HG03439 (cell line): ENCODE measurements at regions not wholly inside any gene's neighbourhood (a gene's known extent, or its start where the extent isn't known, plus 50 kb on each side); places are given as distances from the start of the nearest gene placed in this dataset.
"Not testable (repeated sequence)": the region's sequence is repeated elsewhere in the genome, so short reads cannot be mapped to it uniquely, and the experiment has no call there.

Experiments used
- ATAC-seq: cut with Tn5 transposase; IDR thresholded peaks from one replicate; pipeline ENCODE4 v1.9.1; 2021; ENCODE audit warnings: mild to moderate bottlenecking, moderate library complexity; ENCODE audit not compliant: unreplicated experiment

- ATAC-seq = not testable (repeated sequence)
These were observed 97.4 kb upstream of the NR5A2 start for GRCh38 chr1:199930067-199930466.

GRCh38 chr1:199931666-199932377, 95.7 kb upstream of the NR5A2 start:
- ATAC-seq = no peak

GRCh38 chr1:199932462-199932861, 95.0 kb upstream of the NR5A2 start:
- no peak for ATAC-seq

- ATAC-seq = no peak
These were observed 91.1 kb upstream of the NR5A2 start for GRCh38 chr1:199936441-199936840.

GRCh38 chr1:199937161-199937560, 90.3 kb upstream of the NR5A2 start:
- no peak for ATAC-seq

- ATAC-seq = no peak
These were observed 89.8 kb upstream of the NR5A2 start for GRCh38 chr1:199937661-199938060.

GRCh38 chr1:199944986-199945385, 82.5 kb upstream of the NR5A2 start:
- ATAC-seq = no peak

- ATAC-seq = no peak
These were observed 81.9 kb upstream of the NR5A2 start for GRCh38 chr1:199945591-199945990.

- ATAC-seq = no peak
These were observed 81.0 kb upstream of the NR5A2 start for GRCh38 chr1:199946305-199947155.

GRCh38 chr1:199948587-199949280, 78.8 kb upstream of the NR5A2 start:
- no peak for ATAC-seq

GRCh38 chr1:199951005-199951404, 76.5 kb upstream of the NR5A2 start:
- not testable (repeated sequence) for ATAC-seq

GRCh38 chr1:199953651-199954050, 73.9 kb upstream of the NR5A2 start:
- no peak for ATAC-seq

GRCh38 chr1:199954699-199955098, 72.8 kb upstream of the NR5A2 start:
- ATAC-seq = no peak

GRCh38 chr1:199955235-199955634, 72.3 kb upstream of the NR5A2 start:
- no peak for ATAC-seq

- ATAC-seq = no peak
These were observed 71.5 kb upstream of the NR5A2 start for GRCh38 chr1:199956005-199956404.

GRCh38 chr1:199959033-199959774, 68.3 kb upstream of the NR5A2 start:
- ATAC-seq = no peak

GRCh38 chr1:199959775-199960110, 67.8 kb upstream of the NR5A2 start:
- ATAC-seq = no peak

- ATAC-seq = no peak
These were observed 57.4 kb upstream of the NR5A2 start for GRCh38 chr1:199970125-199970524.

- no peak for ATAC-seq
These were observed 50.9 kb upstream of the NR5A2 start for GRCh38 chr1:199976496-199977144.
